ENCODE measurements at regions not wholly inside any gene's neighbourhood (a gene's known extent, or its start where the extent isn't known, plus 50 kb on each side); places are given as distances from the start of the nearest gene placed in this dataset.

- Histone ChIP-seq H3K4me3 (ENCODE audit: low read depth in 1 of 3, low read length in 3 of 3) (no peak overlapping the region), H3K4me1 (ENCODE audit: control insufficient read depth in 4 of 4, insufficient read depth in 4 of 4, low read length in 3 of 4) (no peaks in the 10 kb centered on the region), H3K36me3 (ENCODE audit: control insufficient read depth in 4 of 4, insufficient read depth in 3 of 4, low read depth in 1 of 4, low read length in 3 of 4) (no peaks in the 10 kb centered on the region), H3K9ac (ENCODE audit: low read depth in 1 of 2, low read length in 2 of 2) (no peak overlapping the region), H3K27ac (ENCODE audit: low read depth in 1 of 2, low read length in 2 of 2) (no peak overlapping the region), H3K27me3 (ENCODE audit: control insufficient read depth in 4 of 4, insufficient read depth in 4 of 4, low read length in 3 of 4) (peaks cover 0 to 6% (median 0%) of the 10 kb centered on the region in 4 donors), H3K9me3 (ENCODE audit: control insufficient read depth in 4 of 4, low read length in 3 of 4) (no peaks in the 10 kb centered on the region)
- TF ChIP-seq REST (IDR thresholded peaks at IDR 0.05) (no peak), TAF1 (conservative IDR thresholded peaks at IDR 0.05) (no peak), ZBTB33 (IDR thresholded peaks at IDR 0.05) (no peak), HNF4G (IDR thresholded peaks at IDR 0.05) (no peak), GABPA (IDR thresholded peaks at IDR 0.05 in 1 of 2, conservative IDR thresholded peaks at IDR 0.05 in 1 of 2) (no peak), RAD21 (IDR thresholded peaks at IDR 0.05) (no peak), SP1 (IDR thresholded peaks at IDR 0.05) (no peak), FOXA2 (IDR thresholded peaks at IDR 0.05) (no peak), FOXA1 (IDR thresholded peaks at IDR 0.05) (no peak), JUND (IDR thresholded peaks at IDR 0.05) (no peak), EGR1 (IDR thresholded peaks at IDR 0.05; ENCODE audit: low read depth in 2 of 2) (no peak), NR2F2 (IDR thresholded peaks at IDR 0.05) (no peak), HNF4A (conservative IDR thresholded peaks at IDR 0.05) (no peak), YY1 (IDR thresholded peaks at IDR 0.05) (no peak), RXRA (IDR thresholded peaks at IDR 0.05) (no peak)
- TF ChIP-seq, protein P1, sequence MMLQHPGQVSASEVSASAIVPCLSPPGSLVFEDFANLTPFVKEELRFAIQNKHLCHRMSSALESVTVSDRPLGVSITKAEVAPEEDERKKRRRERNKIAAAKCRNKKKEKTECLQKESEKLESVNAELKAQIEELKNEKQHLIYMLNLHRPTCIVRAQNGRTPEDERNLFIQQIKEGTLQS (IDR thresholded peaks at IDR 0.05) = no peak
- TF ChIP-seq, protein P2, sequence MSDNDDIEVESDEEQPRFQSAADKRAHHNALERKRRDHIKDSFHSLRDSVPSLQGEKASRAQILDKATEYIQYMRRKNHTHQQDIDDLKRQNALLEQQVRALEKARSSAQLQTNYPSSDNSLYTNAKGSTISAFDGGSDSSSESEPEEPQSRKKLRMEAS (IDR thresholded peaks at IDR 0.05) = no peak
- TF ChIP-seq, protein P3, sequence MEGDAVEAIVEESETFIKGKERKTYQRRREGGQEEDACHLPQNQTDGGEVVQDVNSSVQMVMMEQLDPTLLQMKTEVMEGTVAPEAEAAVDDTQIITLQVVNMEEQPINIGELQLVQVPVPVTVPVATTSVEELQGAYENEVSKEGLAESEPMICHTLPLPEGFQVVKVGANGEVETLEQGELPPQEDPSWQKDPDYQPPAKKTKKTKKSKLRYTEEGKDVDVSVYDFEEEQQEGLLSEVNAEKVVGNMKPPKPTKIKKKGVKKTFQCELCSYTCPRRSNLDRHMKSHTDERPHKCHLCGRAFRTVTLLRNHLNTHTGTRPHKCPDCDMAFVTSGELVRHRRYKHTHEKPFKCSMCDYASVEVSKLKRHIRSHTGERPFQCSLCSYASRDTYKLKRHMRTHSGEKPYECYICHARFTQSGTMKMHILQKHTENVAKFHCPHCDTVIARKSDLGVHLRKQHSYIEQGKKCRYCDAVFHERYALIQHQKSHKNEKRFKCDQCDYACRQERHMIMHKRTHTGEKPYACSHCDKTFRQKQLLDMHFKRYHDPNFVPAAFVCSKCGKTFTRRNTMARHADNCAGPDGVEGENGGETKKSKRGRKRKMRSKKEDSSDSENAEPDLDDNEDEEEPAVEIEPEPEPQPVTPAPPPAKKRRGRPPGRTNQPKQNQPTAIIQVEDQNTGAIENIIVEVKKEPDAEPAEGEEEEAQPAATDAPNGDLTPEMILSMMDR (IDR thresholded peaks at IDR 0.05; ENCODE audit: low read depth, low read length, missing input control) = no peak
- no peak for DNase-seq (ENCODE audit: low spot score)
Observed at GRCh38 chr5:155914766-155915165, 412.2 kb upstream of the SGCD start.

Data from liver (tissue), 7 donors.